T-helper 17 cell (primary cell): ENCODE measurements at regions not wholly inside any gene's neighbourhood (a gene's known extent, or its start where the extent isn't known, plus 50 kb on each side); places are given as distances from the start of the nearest gene placed in this dataset.
"Not testable (repeated sequence)": the region's sequence is repeated elsewhere in the genome, so short reads cannot be mapped to it uniquely, and the experiment has no call there.

ENCODE experiments used
- ATAC-seq: fragments of 150-1000 bp; cut with Tn5 transposase; 2 replicates; pipeline ENCODE4 v1.10.0; 2021; ENCODE audit warnings: mild to moderate bottlenecking, moderate library complexity
- DNase-seq, 3 donors: peaks; one replicate each; pipeline versions ENCODE4 v3.0.0 to v3.0.0-alpha.2; 2020 to 2021
- H3K9me3 ChIP-seq: one replicate; pipeline ENCODE4 v1.7.0; 2013; ENCODE audit warnings: low read length, mild to moderate bottlenecking; ENCODE audit not compliant: control insufficient read depth, poor library complexity, severe bottlenecking
- H3K27ac Mint-ChIP-seq: one replicate; pipeline ENCODE4 v1.8.0; 2022; ENCODE audit warnings: mild to moderate bottlenecking, moderate library complexity, mixed read lengths
- H3K27me3 Mint-ChIP-seq: one replicate; pipeline ENCODE4 v1.8.0; 2022; ENCODE audit warnings: mixed read lengths
- H3K36me3 Mint-ChIP-seq: one replicate; pipeline ENCODE4 v1.8.0; 2022; ENCODE audit warnings: low read depth, mixed read lengths
- H3K4me1 Mint-ChIP-seq: one replicate; pipeline ENCODE4 v1.8.0; 2022; ENCODE audit warnings: mild to moderate bottlenecking, mixed read lengths
- H3K4me3 Mint-ChIP-seq: one replicate; pipeline ENCODE4 v1.8.0; 2022; ENCODE audit warnings: mild to moderate bottlenecking, moderate library complexity, mixed read lengths

GRCh38 chr9:11559001-11559776 is 946.4 kb upstream of the PTPRD start:
- no peak overlapping the region for H3K4me3 Mint-ChIP-seq
- no peaks in the 10 kb centered on the region for H3K4me1 Mint-ChIP-seq
- no peak for ATAC-seq
- H3K27me3 Mint-ChIP-seq: no peaks in the 10 kb centered on the region
- no peaks in the 10 kb centered on the region for H3K36me3 Mint-ChIP-seq
- H3K9me3 ChIP-seq: no peaks in the 10 kb centered on the region
- no peak overlapping the region for H3K27ac Mint-ChIP-seq
- DNase-seq: no peak

DNA sequence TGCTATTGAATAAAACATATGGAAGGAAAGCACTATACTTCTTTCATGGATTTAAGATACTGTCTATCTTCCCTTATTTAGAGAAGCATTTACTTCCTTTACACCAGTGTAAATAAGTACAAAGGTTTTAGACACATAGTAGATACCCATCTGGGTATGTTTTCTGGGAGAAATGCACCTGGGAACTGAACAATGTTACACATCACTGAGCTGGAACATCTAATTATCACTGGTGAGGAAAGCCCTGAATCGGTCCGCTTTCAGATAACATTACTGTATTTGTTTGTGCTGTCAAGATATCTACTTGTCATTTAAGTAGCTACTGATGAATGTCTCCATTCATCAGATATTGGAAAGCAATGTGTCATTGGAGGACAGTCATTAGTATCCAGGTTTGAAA is 964.7 kb upstream of the PTPRD start:
- ATAC-seq (no peak), DNase-seq (no peak)
- Mint-ChIP-seq H3K36me3 (no peaks in the 10 kb centered on the region), H3K4me3 (no peak overlapping the region), H3K4me1 (no peaks in the 10 kb centered on the region), H3K27ac (no peak overlapping the region), H3K27me3 (no peaks in the 10 kb centered on the region)
- H3K9me3 ChIP-seq: no peaks in the 10 kb centered on the region

DNA sequence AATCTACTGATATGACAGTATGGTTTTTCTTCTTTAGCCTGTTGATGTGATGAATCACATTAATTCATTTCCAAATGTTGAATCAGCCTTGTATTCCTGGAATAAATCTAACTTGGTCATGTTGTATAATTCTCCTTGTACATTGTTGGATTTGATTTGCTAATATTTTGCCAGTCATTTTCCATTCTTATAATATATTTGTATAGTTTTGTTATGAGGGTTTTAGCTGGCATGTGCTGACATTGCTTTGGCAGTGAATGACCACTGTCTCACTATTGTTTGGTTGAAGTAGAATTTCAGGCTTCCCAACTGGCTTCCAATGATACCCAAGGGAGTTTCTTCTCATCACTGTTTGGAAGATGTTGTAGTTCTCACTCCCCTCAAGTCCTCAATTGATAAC is 983.0 kb upstream of the PTPRD start:
- Mint-ChIP-seq H3K36me3 (no peaks in the 10 kb centered on the region), H3K27ac (no peak overlapping the region), H3K4me3 (no peak overlapping the region), H3K27me3 (no peaks in the 10 kb centered on the region), H3K4me1 (no peaks in the 10 kb centered on the region)
- H3K9me3 ChIP-seq: no peaks in the 10 kb centered on the region
- ATAC-seq: no peak
- no peak for DNase-seq

GRCh38 chr9:11618241-11618805 is 1005.5 kb upstream of the PTPRD start:
- Mint-ChIP-seq H3K4me1 (no peaks in the 10 kb centered on the region), H3K27ac (no peak overlapping the region), H3K36me3 (no peaks in the 10 kb centered on the region), H3K4me3 (no peak overlapping the region), H3K27me3 (no peaks in the 10 kb centered on the region)
- DNase-seq (no peak), ATAC-seq (no peak)
- H3K9me3 ChIP-seq: no peaks in the 10 kb centered on the region

DNA sequence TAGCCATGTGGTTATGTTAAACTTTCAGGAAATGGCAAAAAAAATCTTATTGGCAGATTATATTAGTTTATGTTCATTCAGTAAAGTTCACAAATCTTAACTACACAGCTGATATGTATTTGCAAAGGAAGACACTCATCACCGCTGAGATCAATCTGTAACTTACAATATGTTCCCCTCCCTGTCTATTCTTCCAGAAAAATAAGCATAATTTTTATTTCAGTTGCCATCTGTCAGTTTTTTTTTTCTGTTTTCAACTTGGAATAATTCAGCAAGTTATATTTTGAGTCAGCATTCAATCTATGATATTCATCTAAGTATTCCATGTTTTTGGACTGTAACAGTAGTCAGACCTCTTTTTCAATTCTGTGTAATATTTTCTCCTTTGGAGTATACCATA is 1019.9 kb upstream of the PTPRD start:
- H3K27ac Mint-ChIP-seq: no peak overlapping the region
- H3K27me3 Mint-ChIP-seq: no peaks in the 10 kb centered on the region
- DNase-seq (no peak), ATAC-seq (no peak)
- H3K4me1 Mint-ChIP-seq: no peaks in the 10 kb centered on the region
- no peak overlapping the region for H3K4me3 Mint-ChIP-seq
- H3K9me3 ChIP-seq: no peaks in the 10 kb centered on the region
- H3K36me3 Mint-ChIP-seq: no peaks in the 10 kb centered on the region

GRCh38 chr9:11646831-11647230 is 1034.0 kb upstream of the PTPRD start:
- no peaks in the 10 kb centered on the region for H3K36me3 Mint-ChIP-seq
- H3K4me1 Mint-ChIP-seq: no peaks in the 10 kb centered on the region

DNA sequence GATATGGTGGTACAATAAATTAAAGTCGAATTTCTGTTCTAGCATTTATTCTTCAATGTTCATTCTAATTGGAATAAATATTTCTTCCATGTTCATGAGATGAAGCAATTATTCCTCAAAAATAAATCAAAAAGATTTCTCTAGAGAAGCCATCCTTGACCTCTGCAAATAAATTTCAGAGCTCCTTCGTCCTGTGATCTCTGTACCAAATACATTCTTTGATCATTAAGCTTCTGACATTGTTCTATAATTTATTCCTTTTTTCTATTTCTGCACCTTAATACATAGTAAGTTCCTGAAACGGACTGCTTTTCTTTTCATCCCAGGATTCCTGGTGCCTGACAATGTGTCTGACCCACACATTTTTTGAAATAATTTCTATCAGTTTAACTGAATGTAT is 1039.3 kb upstream of the TYRP1 start:
- H3K27ac Mint-ChIP-seq: no peak overlapping the region
- no peaks in the 10 kb centered on the region for H3K27me3 Mint-ChIP-seq
- no peak for ATAC-seq
- H3K4me1 Mint-ChIP-seq: no peaks in the 10 kb centered on the region
- H3K4me3 Mint-ChIP-seq: no peak overlapping the region
- no peak for DNase-seq
- no peaks in the 10 kb centered on the region for H3K9me3 ChIP-seq
- no peaks in the 10 kb centered on the region for H3K36me3 Mint-ChIP-seq

More at GRCh38 chr9:11646831-11647230, 1034.0 kb upstream of the PTPRD start:
- ATAC-seq: no peak
- no peak for DNase-seq
- no peak overlapping the region for H3K27ac Mint-ChIP-seq
- H3K9me3 ChIP-seq: no peaks in the 10 kb centered on the region
- no peaks in the 10 kb centered on the region for H3K27me3 Mint-ChIP-seq
- H3K4me3 Mint-ChIP-seq: no peak overlapping the region

DNA sequence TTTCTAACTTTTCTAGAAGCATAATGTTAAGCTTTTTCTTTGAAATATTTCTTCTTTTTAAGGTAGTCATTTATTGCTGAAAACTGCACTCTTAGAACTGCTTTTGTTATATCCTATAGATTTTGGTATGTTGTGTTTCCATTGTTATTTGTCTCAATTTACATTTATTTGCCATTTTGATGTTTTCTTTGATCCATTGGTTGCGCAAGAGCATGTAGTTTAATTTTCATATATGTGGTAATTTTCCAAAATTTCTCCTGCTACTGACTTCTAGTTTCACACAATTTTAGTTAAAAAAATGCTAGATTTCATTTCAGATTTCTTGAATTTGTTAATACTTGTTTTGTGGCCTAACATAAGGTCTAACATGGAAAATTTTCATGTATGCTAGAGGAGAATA is 1029.3 kb upstream of the TYRP1 start:
- no peaks in the 10 kb centered on the region for H3K36me3 Mint-ChIP-seq
- H3K4me1 Mint-ChIP-seq: no peaks in the 10 kb centered on the region
- DNase-seq (no peak), ATAC-seq (no peak)
- no peak overlapping the region for H3K4me3 Mint-ChIP-seq
- no peaks in the 10 kb centered on the region for H3K9me3 ChIP-seq
- no peak overlapping the region for H3K27ac Mint-ChIP-seq
- H3K27me3 Mint-ChIP-seq: no peaks in the 10 kb centered on the region

DNA sequence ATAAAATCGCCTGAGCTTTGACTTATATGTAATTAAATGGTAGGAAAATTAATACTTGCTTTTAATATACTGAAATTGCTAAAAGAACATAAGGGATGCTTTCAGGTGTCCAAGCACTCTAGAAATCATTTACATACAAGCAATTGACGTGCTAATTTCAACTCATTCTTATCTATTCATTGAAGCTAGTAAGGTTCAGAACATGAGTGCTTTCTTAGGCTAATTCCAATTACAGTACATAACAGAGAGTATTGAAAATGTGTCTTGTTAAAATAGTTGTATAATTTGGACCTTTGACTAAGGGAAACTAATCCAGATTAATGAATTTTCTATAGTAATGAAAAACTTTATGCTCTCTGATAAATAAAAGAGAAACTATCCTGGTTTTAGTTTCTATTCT is 1016.4 kb upstream of the TYRP1 start:
- H3K4me1 Mint-ChIP-seq: no peaks in the 10 kb centered on the region
- DNase-seq (no peak), ATAC-seq (no peak)
- no peaks in the 10 kb centered on the region for H3K9me3 ChIP-seq
- H3K27ac Mint-ChIP-seq: no peak overlapping the region
- no peaks in the 10 kb centered on the region for H3K36me3 Mint-ChIP-seq
- H3K4me3 Mint-ChIP-seq: no peak overlapping the region
- H3K27me3 Mint-ChIP-seq: no peaks in the 10 kb centered on the region

GRCh38 chr9:11686733-11687132 is 1006.5 kb upstream of the TYRP1 start:
- Mint-ChIP-seq H3K36me3 (no peaks in the 10 kb centered on the region), H3K4me3 (no peak overlapping the region), H3K27me3 (no peaks in the 10 kb centered on the region), H3K4me1 (no peaks in the 10 kb centered on the region), H3K27ac (no peak overlapping the region)
- DNase-seq (no peak), ATAC-seq (no peak)
- no peaks in the 10 kb centered on the region for H3K9me3 ChIP-seq

- Mint-ChIP-seq H3K27me3 (no peaks in the 10 kb centered on the region), H3K4me1 (no peaks in the 10 kb centered on the region), H3K27ac (no peak overlapping the region), H3K36me3 (no peaks in the 10 kb centered on the region), H3K4me3 (no peak overlapping the region)
- no peaks in the 10 kb centered on the region for H3K9me3 ChIP-seq
- no peak for DNase-seq
- no peak for ATAC-seq
These were observed 996.1 kb upstream of the TYRP1 start for GRCh38 chr9:11697126-11697525.

GRCh38 chr9:11701706-11702105 is 991.5 kb upstream of the TYRP1 start:
- no peaks in the 10 kb centered on the region for H3K36me3 Mint-ChIP-seq
- H3K4me1 Mint-ChIP-seq: no peaks in the 10 kb centered on the region
- no peak overlapping the region for H3K4me3 Mint-ChIP-seq
- no peak overlapping the region for H3K27ac Mint-ChIP-seq
- H3K9me3 ChIP-seq: no peaks in the 10 kb centered on the region
- DNase-seq (no peak), ATAC-seq (no peak)
- no peaks in the 10 kb centered on the region for H3K27me3 Mint-ChIP-seq

DNA sequence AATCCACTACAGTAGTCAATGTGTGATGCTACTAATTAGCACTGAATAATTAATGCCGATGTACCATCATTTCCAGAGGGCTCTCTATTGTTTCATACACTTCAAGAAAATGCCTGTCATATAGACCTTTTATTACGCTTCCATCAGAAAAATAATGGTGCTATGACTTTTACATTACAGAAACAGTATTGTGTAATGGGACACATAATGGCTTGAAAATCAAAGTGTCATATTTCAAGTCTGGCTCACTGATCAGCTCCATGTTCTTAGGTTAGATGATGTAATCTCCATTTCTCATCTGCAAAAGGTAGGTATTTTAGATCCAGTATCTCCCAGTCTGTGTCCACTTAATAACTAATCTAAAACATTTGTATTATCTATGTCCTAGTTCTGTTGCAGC is 990.6 kb upstream of the TYRP1 start:
- H3K36me3 Mint-ChIP-seq: no peaks in the 10 kb centered on the region
- no peak overlapping the region for H3K27ac Mint-ChIP-seq
- no peaks in the 10 kb centered on the region for H3K4me1 Mint-ChIP-seq
- ATAC-seq: no peak
- H3K4me3 Mint-ChIP-seq: no peak overlapping the region
- no peaks in the 10 kb centered on the region for H3K27me3 Mint-ChIP-seq
- no peak for DNase-seq
- H3K9me3 ChIP-seq: no peaks in the 10 kb centered on the region

GRCh38 chr9:11704198-11704597 is 989.0 kb upstream of the TYRP1 start:
- H3K27me3 Mint-ChIP-seq, H3K4me3 Mint-ChIP-seq, H3K27ac Mint-ChIP-seq, DNase-seq, ATAC-seq, H3K4me1 Mint-ChIP-seq, H3K9me3 ChIP-seq, H3K36me3 Mint-ChIP-seq: not testable (repeated sequence)
